Activated CD8-positive, alpha-beta memory T cell treated with anti-CD3 and anti-CD28 coated beads, Interleukin-2, amount 50 U/mL, for 24 hours (primary cell): ENCODE measurements at regions not wholly inside any gene's neighbourhood (a gene's known extent, or its start where the extent isn't known, plus 50 kb on each side); places are given as distances from the start of the nearest gene placed in this dataset.
"Not testable (repeated sequence)": the region's sequence is repeated elsewhere in the genome, so short reads cannot be mapped to it uniquely, and the experiment has no call there.

ENCODE experiments used
- DNase-seq: peaks from one replicate; pipeline ENCODE4 v3.0.0-alpha.2; 2020; ENCODE audit errors: extremely low read depth

DNA sequence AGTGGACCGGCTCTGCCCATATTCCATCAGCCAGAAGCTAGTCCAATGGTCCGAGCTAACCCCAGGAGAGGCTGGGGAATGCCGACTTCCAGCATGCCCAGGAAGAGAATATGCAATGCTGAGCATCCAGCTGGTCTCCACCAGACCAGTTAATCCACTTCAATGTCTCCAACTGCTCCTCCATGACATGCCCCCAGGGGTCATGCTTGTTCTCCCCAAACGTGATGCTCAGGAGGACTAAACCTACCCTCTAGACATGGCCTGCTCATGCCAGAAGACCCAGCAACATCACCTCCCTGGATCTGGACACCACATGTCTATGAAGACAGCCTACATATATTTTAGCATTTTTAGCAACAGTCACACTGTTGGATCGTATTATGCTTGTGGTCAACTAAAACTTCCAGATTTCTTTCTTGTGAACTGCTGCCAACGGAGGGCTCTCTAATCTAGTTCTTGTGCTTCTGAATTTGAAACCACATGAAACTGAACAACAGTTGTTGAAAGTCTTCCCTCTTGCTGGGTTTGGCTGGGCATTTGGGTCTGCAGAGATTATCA, 245.1 kb downstream of the SOX9 start:
- DNase-seq, result no peak

- no peak for DNase-seq
Measured at GRCh38 chr17:72366626-72367025, 245.8 kb downstream of the SOX9 start.

DNA sequence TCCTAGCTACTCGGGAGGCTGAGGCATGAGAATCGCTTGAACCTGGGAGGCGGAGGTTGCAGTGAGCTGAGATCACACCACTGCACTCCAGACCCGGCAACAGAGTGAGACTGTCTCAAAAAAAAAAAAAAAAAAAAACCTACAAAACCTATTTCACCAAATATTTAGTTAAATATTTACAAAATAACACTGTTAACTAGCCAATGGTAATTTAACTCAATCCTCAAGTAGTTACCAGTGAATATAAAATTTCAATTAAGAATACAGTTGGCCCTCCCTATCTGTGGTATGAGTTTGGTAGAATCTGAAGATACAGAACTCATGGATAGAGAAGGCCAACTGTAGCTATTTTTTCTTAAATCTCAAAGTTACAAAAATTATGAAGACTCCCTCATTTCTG, 247.4 kb downstream of the SOX9 start:
- DNase-seq, result no peak

GRCh38 chr17:72369366-72369765, 248.5 kb downstream of the SOX9 start:
- no peak for DNase-seq

- no peak for DNase-seq
Measured at GRCh38 chr17:72370819-72371218, 250.0 kb downstream of the SOX9 start.

DNA sequence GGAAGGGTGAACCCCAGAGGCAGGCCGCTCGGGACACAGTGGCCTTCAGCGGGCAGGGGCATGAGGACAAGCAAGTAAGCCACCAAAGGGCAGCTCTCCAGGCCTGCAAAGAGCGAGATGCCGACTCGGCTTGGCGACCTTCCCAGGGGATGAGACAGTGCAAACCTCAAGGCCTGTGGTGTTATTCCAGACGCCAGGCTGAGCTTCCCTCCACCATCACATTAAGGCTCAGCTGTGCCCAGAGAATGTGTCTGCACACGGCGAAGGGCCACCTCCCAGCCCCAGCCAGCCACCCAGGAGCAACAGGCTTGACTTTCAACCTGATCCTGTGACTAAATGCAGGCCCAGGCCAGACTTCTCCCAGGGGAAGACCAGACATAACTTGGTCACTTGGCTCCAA, 251.4 kb downstream of the SOX9 start:
- no peak for DNase-seq

GRCh38 chr17:72373910-72374741, 253.3 kb downstream of the SOX9 start:
- no peak for DNase-seq

- no peak for DNase-seq
Measured at GRCh38 chr17:72376526-72377345, 255.9 kb downstream of the SOX9 start.

DNA sequence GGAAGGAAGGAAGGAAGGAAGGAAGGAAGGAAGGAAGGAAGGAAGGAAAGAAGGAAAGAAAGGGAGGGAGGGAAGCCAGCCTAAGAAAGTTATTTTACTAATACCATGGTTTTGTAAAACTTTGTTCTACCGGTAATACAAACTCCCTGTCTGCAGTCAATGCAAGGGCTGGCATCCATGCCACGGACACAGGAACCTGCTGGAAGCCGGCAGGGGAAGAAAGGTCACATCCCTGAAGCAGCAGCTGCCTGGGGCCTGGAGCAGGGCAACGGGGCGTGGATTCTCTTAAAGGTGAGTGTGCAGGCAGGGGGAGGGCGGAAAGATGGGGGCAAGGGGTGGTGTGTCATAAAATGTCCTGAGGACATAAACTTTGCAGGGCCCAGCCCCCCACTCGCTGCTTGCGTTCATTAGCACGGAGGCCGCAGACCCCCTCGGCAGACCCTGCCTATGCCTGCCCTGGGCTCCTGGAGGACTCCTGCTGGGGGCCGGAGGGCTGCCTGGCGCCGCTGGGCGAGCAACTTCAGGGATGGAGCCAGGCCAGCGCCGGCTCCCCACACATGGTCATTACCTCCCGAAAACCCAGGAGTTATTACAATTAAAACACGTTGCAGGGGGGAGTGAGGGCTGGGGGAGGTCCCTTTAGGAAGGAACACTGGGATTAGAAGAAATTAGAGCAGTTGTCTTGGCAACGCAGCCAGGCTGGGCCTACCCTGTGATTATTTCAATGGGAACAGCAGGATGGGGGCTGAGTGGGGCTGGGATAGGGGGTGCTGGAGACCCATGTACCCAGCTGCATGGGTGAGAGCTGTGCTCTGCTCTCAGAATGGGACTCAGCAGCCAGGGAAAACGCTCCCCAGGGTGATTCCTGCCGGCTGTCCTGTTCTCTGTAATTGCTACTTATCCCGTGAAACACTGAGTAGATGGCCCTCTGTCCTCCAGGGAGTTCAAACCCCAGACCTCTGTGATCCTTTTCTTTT, 257.9 kb downstream of the SOX9 start:
- DNase-seq, result no peak

GRCh38 chr17:72379516-72379915, 258.7 kb downstream of the SOX9 start:
- no peak for DNase-seq

DNA sequence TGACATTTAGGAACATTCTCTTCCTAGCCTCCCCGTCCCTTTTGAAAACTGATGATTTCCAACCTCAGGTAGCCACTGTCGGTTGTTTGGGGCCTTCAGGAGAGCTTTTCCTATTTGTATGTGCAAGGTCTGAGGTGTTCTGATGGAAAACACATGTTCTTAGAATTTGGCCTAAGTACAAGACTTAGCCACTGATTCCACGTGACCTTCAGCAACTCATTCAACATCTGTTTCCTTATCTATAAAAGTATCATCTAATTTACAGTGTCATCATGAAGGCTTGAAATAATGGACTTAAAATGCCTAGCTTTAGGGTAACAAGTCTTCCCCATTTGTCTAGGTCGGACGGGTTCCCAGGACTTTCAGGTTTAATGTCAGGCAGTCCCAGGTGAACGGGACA, 259.3 kb downstream of the SOX9 start:
- no peak for DNase-seq

DNA sequence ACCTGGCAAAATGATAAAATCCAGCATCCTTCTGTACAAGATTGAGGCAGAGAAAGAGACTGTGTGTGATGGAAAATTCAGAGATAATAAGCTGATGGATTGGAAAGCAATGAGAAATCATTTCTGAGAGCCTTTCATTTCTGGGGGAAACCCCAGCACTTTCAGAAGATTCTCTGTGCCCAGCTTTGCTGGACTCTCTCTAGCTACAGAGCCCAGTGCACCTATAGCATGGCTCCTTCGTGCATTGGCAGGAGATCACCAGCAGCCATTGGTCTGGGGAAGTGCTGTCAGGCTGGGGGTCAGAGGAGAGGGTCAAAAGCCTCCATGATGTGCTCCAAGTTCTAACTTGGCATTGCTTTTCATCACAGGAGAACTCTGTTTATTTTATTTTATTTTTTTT, 259.9 kb downstream of the SOX9 start:
- DNase-seq, result no peak

GRCh38 chr17:72381597-72382397, 261.0 kb downstream of the SOX9 start:
- DNase-seq, result no peak

DNA sequence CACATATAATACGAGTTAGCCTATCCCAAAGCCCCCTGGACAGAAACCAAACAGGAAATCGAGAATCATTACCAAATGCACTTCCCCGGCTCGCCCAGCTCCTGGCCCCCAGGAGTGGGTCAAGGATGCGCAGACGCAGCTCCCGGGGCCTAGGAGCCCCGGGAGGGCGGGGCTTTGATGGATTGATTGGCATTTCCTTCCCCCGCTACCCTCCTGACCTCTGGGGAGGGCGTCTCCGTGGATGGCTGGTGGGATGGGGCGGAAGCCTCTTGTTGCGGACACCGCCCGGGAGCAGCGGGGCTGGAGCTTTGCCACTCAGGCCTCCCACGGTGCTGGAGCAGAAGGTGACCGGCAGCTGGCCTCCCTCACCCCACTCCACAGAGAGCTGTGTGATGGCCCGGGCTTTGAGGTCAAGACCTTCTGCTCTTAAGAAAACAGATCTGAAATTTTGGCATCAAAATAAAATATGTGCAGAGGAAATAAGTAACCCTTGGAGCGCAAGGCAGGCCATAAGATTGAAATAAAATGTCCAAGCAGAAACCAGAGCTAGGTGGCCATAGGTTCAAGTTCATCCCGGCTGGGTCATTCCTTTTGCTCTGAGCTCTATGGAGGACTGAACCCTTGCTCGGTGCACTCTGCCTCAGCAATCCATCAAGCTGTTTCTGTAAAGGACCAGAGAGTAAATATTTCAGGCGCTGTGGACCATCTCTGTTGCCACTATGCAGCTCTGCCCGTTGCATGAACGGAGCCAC, 262.3 kb downstream of the SOX9 start:
- no peak for DNase-seq

DNA sequence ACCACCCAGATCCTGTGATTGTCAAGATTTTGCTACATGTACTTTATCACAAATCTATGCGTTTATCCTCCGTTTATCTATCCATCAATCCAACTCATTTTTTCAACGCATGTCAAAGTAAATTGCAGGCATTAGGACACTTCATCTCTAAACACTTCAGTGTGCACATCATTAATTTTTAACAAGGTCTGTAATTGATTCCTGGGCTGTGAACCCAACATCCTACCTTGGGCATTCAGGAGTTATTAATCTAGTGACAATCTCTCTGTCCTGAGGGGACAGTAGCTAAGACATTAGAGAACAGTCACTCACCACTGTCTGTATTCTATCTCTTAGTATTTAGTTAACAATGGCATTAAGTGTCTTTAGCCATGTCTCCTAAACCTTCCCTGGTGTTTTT, 264.7 kb downstream of the SOX9 start:
- no peak for DNase-seq

- DNase-seq, result not testable (repeated sequence)
Measured at GRCh38 chr17:72386173-72386572, 265.4 kb downstream of the SOX9 start.

GRCh38 chr17:72386619-72387237, 265.9 kb downstream of the SOX9 start:
- no peak for DNase-seq

GRCh38 chr17:72387487-72387886, 266.7 kb downstream of the SOX9 start:
- no peak for DNase-seq

GRCh38 chr17:72387969-72388368, 267.1 kb downstream of the SOX9 start:
- no peak for DNase-seq
